OCI-LY3 (cell line): ENCODE measurements at regions not wholly inside any gene's neighbourhood (a gene's known extent, or its start where the extent isn't known, plus 50 kb on each side); places are given as distances from the start of the nearest gene placed in this dataset.

Experiments used
- CTCF ChIP-seq: fragments of 200-600, 300-600 bp; sonication (generic); IDR thresholded peaks from 2 replicates; pipeline ENCODE4 v1.5.1; 2014; ENCODE audit warnings: antibody characterized with exemption, low read length, low read depth
- EZH2phosphoT487 ChIP-seq: fragments of 200-600 bp; shearing (Covaris generic); IDR thresholded peaks from 2 replicates; pipeline ENCODE4 v1.6.1; 2018; ENCODE audit warnings: antibody characterized with exemption, mixed run types, low read depth

- TF ChIP-seq CTCF (no peak), EZH2phosphoT487 (no peak)
Measured at GRCh38 chr10:107480781-107481180, 316.3 kb upstream of the SORCS1 start.
